Cardiac muscle cell (in vitro differentiated cells and primary cell): ENCODE measurements at regions not wholly inside any gene's neighbourhood (a gene's known extent, or its start where the extent isn't known, plus 50 kb on each side); places are given as distances from the start of the nearest gene placed in this dataset.
A peak's percentile ranks its signal among the peaks of the same experiment; 100 is the strongest.

ENCODE experiments used
- DNase-seq, 2 donors: peaks; one replicate each; pipeline versions ENCODE4 v3.0.0 to v3.0.0-alpha.2; 2010 to 2017; ENCODE audit warnings: low read depth in 1 of 2, low spot score in 1 of 2
- H3K27ac ChIP-seq: fragments of 200-600 bp; sonication (generic); 2 replicates; pipeline ENCODE4 v1.5.1; 2016
- H3K27me3 ChIP-seq: fragments of 200-600 bp; sonication (generic); 2 replicates; pipeline ENCODE4 v1.6.0; 2016; ENCODE audit warnings: control low read depth
- H3K36me3 ChIP-seq: fragments of 200-600 bp; sonication (generic); 2 replicates; pipeline ENCODE4 v1.5.1; 2016; ENCODE audit warnings: control low read depth
- H3K4me1 ChIP-seq: fragments of 200-600 bp; sonication (generic); 2 replicates; pipeline ENCODE4 v1.8.1; 2017; ENCODE audit warnings: low read depth, mild to moderate bottlenecking, mixed run types
- H3K4me3 ChIP-seq: fragments of 200-600 bp; sonication (generic); 2 replicates; pipeline ENCODE4 v1.5.1; 2016; ENCODE audit warnings: mild to moderate bottlenecking
- H3K9me3 ChIP-seq: fragments of 200-600 bp; sonication (generic); 2 replicates; pipeline ENCODE4 v1.5.1; 2017; ENCODE audit warnings: low read depth, mild to moderate bottlenecking, control low read depth
- CTCF ChIP-seq: IDR thresholded peaks from 2 replicates; pipeline ENCODE4 v1.5.1; 2012; ENCODE audit warnings: low read depth, mild to moderate bottlenecking, low read length

GRCh38 chr7:19421861-19422260 lies 276.6 kb upstream of the FERD3L start:
- H3K36me3 ChIP-seq, result no peaks in the 10 kb centered on the region
- no peaks in the 10 kb centered on the region for H3K27me3 ChIP-seq
- DNase-seq, result no peak
- no peak for TF ChIP-seq CTCF
- no peak overlapping the region for H3K27ac ChIP-seq
- peaks cover 9% of the 10 kb centered on the region for H3K4me1 ChIP-seq
- H3K4me3 ChIP-seq, result no peak overlapping the region
- H3K9me3 ChIP-seq, result no peaks in the 10 kb centered on the region

GRCh38 chr7:19417231-19417630 lies 272.0 kb upstream of the FERD3L start:
- Histone ChIP-seq H3K4me1 (no peaks in the 10 kb centered on the region), H3K4me3 (no peak overlapping the region), H3K9me3 (no peaks in the 10 kb centered on the region), H3K27me3 (no peaks in the 10 kb centered on the region), H3K27ac (no peak overlapping the region), H3K36me3 (no peaks in the 10 kb centered on the region)
- TF ChIP-seq CTCF, result no peak
- DNase-seq, result no peak

- no peak for DNase-seq
- no peaks in the 10 kb centered on the region for H3K36me3 ChIP-seq
- TF ChIP-seq CTCF, result no peak
- H3K4me1 ChIP-seq, result peaks cover 5% of the 10 kb centered on the region
- H3K27ac ChIP-seq, result no peak overlapping the region
- no peaks in the 10 kb centered on the region for H3K27me3 ChIP-seq
- no peaks in the 10 kb centered on the region for H3K9me3 ChIP-seq
- no peak overlapping the region for H3K4me3 ChIP-seq
Measured at GRCh38 chr7:19415123-19415522, 269.9 kb upstream of the FERD3L start.

- no peak overlapping the region for H3K4me3 ChIP-seq
- peaks cover 19% of the 10 kb centered on the region for H3K4me1 ChIP-seq
- no peaks in the 10 kb centered on the region for H3K9me3 ChIP-seq
- no peak for DNase-seq
- no peak overlapping the region for H3K27ac ChIP-seq
- no peaks in the 10 kb centered on the region for H3K36me3 ChIP-seq
- H3K27me3 ChIP-seq, result no peaks in the 10 kb centered on the region
- no peak for TF ChIP-seq CTCF
Measured at GRCh38 chr7:19413443-19413965, 268.3 kb upstream of the FERD3L start.

GRCh38 chr7:19410691-19411090 lies 265.5 kb upstream of the FERD3L start:
- no peaks in the 10 kb centered on the region for H3K27me3 ChIP-seq
- peak in 1 of 2 donors; percentile 5 for DNase-seq
- no peak overlapping the region for H3K27ac ChIP-seq
- H3K36me3 ChIP-seq, result no peaks in the 10 kb centered on the region
- no peaks in the 10 kb centered on the region for H3K9me3 ChIP-seq
- no peak for TF ChIP-seq CTCF
- H3K4me1 ChIP-seq, result peaks cover 20% of the 10 kb centered on the region
- no peak overlapping the region for H3K4me3 ChIP-seq

- Histone ChIP-seq H3K36me3 (no peaks in the 10 kb centered on the region), H3K27me3 (no peaks in the 10 kb centered on the region), H3K4me3 (no peak overlapping the region), H3K4me1 (peaks cover 23% of the 10 kb centered on the region), H3K9me3 (no peaks in the 10 kb centered on the region), H3K27ac (no peak overlapping the region)
- peak in 1 of 2 donors; percentile 67 for DNase-seq
- no peak for TF ChIP-seq CTCF
Measured at GRCh38 chr7:19410106-19410505, 264.9 kb upstream of the FERD3L start.
